GM21515 (cell line): ENCODE measurements at regions not wholly inside any gene's neighbourhood (a gene's known extent, or its start where the extent isn't known, plus 50 kb on each side); places are given as distances from the start of the nearest gene placed in this dataset.

ENCODE experiments used
- ATAC-seq: cut with Tn5 transposase; IDR thresholded peaks from one replicate; pipeline ENCODE4 v1.9.1; 2021; ENCODE audit not compliant: unreplicated experiment

DNA sequence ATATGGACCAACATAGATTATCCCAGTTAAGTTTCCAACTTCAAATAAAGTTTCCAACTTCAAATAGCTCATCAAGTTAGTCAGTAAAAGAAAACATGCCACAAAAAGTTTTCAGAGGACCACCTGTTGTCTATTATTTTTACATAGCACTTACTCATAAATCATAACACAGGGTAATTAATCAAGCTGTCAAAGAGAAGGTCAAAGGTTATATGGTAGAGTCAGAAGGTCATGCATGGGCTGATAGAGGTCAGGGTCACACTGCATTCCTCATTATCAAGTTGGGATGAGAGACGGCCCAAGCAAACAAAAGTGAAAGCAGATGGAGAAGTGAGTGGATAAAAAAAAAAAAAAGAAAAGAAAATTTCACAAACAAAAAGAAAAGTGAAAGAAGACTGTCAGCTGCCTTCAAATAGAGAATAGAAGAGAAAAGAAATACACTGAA, 145.5 kb upstream of the POU5F2 start:
- ATAC-seq, result no peak

DNA sequence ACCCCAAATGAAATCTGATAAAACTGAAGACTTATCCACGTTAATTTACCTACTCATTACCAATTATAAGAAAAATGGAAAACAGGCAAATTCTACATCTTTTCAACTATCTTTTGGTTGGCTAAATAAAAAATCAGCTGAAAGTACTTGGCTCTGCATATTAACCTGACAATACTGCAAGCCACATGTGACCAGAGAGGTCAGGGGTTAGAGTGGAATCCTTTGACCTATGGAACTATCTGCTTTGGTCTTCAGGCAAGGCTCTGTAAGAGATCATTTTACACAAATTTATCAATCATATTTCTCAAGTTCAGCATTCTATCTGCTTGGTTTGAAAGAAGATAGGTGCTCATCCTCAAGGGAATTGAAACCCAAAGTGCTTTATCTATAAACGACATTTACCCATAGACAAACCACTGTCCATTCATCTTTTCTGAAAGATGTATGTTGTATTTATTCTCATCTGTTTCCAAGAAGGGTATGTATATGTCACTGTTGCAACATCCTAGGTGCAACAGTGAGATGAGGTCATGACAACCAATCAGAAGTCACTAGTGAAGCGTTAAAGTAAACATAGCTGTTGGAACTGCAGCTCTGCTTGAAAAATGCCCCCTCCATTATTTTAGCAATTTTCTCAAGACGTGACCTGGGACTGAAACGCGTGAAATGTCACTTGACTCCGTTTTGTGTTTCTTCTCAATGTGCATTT, 144.9 kb upstream of the POU5F2 start:
- no peak for ATAC-seq

DNA sequence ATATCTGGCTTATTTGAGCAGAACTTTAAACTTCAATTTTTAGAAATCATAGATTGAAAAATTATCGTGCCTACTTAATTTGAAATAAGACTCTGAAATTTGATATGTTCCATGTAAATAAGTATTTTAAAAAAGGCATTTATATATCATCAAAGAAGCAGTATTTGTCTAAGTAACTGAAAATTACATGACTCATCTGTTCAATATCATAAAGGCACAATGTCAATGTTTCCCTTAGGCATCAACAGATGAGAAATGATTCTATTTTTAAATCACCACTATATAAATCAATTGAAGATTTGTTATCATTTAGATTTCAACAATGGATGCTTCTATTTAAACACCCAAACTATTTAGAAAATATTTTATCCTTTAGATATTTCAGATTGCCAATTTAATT, 142.9 kb upstream of the POU5F2 start:
- ATAC-seq, result no peak

DNA sequence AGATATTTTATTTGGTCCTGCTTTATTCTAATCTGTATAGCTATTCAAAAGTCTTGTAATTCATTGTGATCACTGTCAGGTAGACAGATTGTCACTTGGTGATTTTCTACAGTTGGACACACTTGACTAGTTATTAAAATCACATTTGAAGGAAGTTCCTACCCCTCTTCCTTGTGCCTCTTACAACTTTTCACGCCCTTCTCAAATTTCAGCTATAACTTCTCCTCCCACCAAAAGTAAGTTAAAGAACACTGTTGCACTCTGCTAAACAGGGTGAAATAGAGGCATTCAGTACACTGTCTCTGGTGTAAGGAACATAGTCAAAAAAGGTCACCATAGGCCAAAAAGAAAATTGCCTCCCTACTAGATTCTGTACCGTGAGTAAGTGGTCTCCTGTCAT, 142.1 kb upstream of the POU5F2 start:
- no peak for ATAC-seq

DNA sequence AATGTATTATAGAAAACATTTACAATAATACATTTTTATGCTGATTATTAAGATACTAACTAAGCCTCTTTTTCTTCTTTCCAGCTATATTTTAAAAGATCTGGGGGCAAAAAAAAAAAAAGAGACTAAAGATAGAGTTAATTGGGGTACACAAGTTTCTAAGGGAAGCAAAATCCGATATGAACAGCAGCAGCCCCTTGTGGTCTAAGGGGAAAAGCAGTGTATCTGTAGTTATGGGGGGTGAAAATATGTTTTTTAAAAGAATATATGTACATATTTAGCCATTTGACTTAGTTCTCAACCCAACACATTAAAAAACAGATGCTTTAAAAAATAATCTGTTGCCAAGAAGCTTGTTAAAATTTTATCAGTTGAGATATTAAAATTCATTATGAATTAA, 134.3 kb upstream of the POU5F2 start:
- no peak for ATAC-seq

DNA sequence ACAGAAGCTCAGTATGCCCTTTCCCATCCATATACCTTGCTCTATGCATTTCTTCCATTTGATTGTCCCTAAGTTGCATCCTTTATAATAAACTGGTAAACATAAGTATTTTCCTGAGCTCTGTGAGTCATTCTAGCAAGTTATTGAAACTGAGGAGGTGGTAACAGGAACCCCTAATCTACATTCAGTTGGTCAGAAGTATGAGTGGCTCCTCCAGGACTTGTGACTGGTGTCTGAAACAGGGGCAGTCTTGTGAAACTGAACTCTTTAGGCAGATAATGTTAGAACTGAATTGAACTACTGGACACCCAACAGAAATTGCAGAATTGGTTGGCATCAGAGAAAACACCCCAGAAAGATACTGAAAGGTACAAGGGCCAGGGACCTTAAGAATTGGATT, 133.1 kb upstream of the POU5F2 start:
- ATAC-seq, result peak; percentile 51

DNA sequence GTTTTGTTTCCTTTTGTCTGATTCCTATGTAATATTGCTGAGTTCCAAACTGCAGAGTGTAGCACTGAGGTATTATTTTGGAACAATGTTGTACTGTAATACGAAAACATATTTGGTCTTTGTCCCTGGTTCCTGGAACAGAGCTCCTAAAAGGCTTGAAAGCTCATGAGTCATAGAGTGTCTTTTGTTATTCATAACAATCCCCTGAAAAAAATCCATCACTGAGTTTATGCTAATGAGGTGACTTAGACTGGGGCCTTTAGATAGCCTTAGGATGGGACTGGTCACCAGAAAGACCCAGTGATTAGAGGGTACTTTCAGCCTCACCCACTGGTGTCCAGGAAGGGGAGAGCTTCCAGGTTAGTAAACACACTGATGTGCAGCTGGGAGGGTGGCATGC, 132.7 kb upstream of the POU5F2 start:
- ATAC-seq, result peak; percentile 76

DNA sequence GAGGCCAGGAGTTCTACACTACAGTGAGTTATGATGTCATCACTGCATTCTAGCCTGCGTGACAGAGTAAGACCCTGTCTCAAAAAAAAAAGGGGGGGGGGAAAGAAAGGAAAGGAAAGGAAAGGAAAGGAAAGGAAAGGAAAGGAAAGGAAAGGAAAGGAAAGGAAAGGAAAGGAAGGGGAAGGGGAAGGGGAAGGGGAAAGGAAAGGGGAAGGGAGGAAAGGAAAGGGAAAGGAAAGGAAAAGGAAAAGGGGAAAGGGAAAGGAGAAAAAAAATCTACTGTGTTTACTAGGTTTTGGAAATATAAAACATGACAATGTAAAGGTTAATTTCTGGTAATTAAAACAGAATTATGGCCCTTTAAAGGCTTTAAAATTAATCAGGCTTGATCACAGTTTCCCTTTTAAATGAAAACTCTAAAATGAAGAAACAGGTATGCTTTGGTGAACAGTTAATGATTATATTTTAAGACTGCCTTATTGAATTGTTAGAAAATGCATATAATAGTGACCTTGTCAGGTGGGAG, 131.9 kb upstream of the POU5F2 start:
- ATAC-seq, result no peak

DNA sequence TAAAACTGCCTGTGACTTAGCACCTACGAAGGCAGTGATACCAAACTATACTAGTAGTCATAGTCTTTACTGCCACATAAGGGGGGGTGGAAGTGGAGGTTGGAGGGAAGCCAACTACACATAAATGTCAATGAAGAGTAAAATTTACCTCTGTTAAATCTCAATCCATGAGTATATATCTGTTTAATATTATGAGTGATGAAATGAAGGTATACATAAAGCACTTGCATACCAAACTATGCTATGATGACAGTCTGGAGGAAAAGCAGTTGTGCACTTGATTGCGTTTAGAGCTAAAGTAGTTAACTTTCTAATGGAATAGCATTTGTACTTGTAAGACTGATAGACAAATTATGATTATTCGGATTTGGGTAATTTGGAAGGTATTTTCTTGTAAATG, 129.2 kb upstream of the POU5F2 start:
- no peak for ATAC-seq

DNA sequence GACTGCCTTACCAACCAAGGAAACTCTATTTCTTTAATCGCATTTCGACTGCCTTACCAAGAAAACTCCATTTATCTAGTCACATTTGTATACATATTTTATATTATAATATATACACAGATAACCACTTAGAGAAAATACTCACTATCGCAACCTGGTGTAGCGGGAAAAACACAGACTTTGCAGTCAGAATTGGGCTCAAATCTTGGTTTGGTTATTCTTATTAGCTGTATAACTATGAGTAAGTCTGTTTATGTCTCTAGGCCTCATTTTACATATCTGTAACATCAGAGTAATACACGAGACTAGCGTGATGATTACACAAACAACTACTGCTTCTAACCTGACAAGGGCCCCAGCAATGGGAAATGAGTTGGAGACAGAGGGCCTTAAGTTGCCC, 127.5 kb upstream of the POU5F2 start:
- ATAC-seq, result no peak

DNA sequence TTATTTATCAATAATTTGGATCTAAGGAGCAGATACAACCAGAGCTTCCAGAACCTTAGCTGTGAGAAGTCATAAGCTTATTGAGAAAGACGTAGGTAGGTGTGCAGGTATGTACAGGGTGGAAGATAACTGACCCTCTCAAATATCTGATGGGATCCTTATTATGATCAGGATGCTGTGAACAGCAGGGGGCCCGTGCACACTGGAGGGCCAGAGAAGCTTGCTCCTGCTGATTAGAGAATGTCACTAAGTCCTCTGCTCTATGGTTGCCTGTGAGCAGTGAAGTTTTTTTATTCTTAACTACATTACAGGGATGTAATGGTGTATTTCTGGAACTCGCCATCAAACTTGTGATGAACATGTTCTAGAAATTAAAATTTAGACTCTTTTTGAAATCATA, 108.9 kb upstream of the POU5F2 start:
- no peak for ATAC-seq

DNA sequence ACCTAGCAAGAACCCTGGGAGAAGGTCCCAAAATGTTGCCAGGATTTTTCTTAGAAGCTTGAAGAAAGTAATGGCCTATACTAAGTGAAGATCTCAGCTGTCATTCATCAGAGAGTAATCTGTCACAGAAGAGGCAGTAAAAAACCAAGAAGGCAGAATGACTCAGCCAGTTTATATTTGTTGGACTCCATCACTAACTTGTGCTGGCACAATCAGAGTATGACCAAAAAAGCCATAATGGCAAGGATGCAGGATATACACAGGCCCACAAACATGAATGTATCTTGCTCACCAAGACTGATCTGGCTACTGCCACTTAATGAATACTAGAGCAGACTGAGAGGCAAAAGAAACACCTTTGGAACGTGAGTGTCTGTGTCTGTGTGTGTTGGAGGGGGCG, 104.0 kb upstream of the POU5F2 start:
- ATAC-seq, result no peak

DNA sequence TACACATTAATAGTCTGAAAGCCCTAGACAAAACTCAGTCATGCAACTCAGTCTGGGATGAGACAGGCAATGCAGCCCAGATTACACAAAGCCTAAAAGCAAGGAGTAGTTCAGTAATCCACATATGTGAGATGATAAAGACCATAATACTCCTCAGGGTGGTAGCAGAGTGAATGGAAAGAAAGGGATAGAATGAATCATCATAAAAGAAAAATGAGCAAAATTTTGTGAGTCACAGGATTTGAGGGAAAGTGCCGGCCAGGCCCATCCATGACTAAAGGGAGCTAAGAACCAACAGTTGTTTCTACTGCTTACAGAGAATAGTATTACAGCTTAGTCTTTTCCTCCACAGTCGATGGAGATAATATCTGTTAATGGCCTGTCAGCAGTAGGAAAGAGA, 90.0 kb upstream of the POU5F2 start:
- no peak for ATAC-seq

DNA sequence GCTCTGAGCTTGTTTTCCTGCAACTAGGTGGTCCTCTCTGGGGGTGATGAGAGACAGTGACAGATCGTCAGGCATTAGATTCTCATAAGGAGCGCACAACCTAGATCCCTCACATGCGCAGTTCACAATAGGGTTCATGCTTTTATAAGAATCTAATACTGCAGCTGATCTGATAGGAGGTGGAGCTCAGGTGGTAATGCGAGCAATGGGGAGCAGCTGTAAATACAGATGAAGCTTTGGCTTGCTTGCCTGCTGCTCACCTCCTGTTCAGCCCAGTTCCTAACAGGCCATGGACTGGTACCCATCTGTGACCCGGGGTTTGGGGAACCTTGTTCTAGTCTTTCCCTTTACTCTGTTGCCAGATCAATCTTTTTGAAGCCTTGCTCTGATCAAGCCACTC, 89.5 kb upstream of the POU5F2 start:
- ATAC-seq, result no peak

DNA sequence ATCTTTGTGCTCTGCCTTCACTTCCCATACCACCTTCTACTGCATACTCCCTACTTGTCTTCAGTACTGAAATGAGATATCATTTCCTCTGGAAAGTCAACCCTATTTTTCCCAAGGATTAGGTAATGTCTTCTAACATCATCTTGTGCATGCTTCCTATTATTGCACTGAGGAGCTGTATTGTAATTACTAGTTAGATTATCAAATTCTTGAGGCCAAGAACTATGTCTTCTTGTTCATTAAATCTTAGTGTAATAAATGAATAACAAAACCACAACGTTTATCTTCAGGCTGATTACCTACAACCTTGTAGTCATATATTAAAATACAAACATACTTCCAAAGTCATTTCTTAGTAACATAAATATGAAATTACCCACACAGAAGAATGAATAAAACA, 87.9 kb upstream of the POU5F2 start:
- no peak for ATAC-seq

DNA sequence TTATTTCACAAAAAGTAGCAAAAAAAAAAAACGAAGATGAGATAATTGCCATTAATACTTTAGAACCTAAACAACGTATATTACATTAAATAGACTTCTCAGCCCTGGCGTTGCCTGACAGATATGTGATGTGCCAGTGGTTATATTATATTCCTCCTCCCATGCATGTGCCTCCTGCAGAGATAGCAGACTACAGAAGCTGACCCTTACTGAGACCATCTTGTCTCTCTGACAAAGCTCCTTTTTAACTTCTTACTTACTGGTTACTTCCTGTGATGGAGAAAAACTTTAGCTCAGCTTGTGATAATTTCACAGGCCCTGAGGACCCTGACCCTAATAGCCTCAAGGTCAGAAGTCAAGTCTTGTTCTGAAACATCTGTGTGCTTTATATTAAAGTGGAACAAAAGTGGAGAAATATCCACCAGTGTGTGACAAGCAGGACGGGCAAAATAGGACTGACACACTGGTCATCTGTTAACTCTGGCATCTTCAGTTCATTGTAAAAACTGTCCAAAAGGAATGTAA, 80.6 kb upstream of the POU5F2 start:
- no peak for ATAC-seq

DNA sequence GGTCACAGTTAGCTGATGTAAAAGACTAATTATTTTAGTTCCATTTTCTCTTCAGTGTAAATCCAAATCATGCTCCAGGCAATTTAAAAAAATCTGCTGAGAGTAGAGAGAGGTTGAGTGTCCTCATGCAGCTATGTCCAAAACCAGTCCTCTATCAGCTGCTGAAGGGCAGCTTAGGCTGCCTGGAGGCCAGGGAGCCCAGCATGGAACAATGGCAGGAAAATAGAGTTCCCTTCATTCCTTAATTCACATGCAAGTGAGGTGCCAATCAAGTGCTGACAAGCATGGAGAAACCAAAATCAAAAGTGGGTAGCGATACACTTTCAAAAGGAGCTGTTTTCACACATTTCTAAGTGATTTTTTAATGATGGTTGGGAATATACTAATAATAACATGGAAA, 78.3 kb upstream of the POU5F2 start:
- no peak for ATAC-seq

DNA sequence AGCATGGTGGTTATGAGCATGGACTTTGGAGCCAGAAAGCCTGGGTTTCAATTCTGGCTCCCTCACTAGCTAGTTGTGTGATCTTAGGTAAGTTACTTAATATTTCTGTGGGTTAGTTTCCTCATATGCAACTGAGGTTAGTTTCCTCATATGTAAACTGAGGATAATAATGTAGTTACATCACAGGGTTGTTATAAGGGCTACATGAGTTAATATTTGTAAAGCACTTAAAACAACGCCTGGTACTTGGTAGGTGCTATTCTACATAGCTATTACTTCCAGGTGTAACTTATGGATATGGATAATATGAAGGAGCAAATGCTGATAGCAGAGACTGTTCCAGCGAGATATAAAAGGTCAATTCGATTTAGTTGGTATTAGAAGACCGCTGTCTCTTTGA, 69.4 kb upstream of the POU5F2 start:
- no peak for ATAC-seq

DNA sequence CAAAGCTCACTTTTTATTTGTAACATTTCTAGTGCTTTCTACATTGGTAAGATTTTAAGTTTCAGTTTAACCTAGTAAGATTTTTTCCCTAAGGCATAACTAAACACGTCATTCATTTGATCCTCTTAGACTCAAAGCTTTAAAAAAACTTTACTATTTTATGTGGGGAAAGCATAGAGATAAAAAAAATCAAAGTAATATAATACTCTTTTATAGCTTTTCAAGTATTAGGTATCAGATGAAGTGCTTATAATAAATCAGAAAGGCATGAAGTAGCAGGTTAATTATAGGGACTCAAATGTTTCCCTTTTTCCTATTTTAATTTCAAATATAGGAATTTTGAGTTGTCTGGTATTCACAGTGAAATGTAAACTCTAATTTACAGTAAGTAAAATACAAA, 68.0 kb upstream of the POU5F2 start:
- no peak for ATAC-seq

DNA sequence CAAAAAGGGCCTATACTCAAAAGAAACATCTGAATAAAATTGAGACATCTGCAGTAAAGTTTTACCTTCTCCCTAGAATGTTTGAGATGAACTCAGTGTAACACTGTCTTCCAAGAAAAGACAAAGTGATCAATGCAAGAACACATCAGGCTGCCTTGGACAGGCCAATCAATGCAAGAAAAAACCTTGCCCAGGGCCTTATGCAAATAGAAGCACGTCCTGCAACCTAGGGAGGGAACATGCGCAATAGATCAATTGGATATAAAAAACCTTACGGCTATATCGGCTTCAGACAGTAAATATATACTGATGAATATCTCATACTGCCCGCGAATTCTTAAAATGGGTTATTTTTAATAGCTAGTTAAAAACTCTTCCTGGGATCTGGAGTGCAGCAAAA, 66.4 kb upstream of the POU5F2 start:
- ATAC-seq, result no peak

DNA sequence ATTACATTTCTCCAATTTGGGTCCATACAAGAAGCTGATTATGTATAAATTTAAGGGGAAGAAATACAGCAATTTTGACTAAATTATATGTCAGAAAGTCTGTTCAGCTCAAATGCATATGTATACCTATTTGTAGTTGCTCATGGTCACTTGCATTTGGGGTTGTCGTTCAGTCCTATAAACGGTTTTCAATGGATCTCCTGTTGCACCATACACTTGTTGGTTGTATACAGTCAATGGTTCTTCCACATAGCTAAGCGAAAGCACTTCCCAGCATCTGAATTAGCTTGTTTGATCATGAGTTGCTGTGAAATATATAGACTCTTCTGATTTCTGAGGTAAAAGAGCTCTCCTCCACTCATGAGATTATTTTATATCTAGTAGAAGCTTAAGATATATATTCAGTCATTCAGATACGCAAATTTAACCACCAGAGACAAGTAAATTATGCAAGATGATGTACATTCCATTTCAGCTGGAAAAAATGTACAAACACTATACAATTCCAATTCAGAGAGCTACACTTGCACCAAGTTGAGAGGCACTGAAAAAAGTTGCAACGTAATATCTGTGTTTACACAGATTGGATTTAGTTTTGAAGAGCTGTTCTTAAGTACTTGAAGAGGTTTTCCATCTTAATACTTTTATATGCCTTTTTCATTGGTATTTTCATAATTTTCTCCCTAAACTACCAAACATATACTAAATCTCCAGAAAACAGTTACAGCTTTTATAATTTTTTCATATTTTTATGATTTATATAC, 64.4 kb upstream of the POU5F2 start:
- ATAC-seq, result no peak
